MG63 (cell line): ENCODE measurements at regions not wholly inside any gene's neighbourhood (a gene's known extent, or its start where the extent isn't known, plus 50 kb on each side); places are given as distances from the start of the nearest gene placed in this dataset.
"Not testable (repeated sequence)": the region's sequence is repeated elsewhere in the genome, so short reads cannot be mapped to it uniquely, and the experiment has no call there.

Source experiments
- DNase-seq: peaks from one replicate; pipeline ENCODE4 v3.0.0-alpha.2; 2020
- H3K27me3 ChIP-seq: fragments of 250-450 bp; sonication (Bioruptor Pico); 2 replicates; pipeline ENCODE4 v1.5.1; 2020; ENCODE audit warnings: mild to moderate bottlenecking, moderate library complexity
- H3K36me3 ChIP-seq: fragments of 250-450 bp; sonication (Bioruptor Pico); 2 replicates; pipeline ENCODE4 v1.5.1; 2020; ENCODE audit warnings: mild to moderate bottlenecking, moderate library complexity
- H3K4me3 ChIP-seq: fragments of 250-450 bp; sonication (Bioruptor Pico); 2 replicates; pipeline ENCODE4 v1.5.1; 2020; ENCODE audit warnings: mild to moderate bottlenecking, moderate library complexity
- H3K9me3 ChIP-seq: fragments of 250-450 bp; sonication (Bioruptor Pico); 2 replicates; pipeline ENCODE4 v1.5.1; 2020; ENCODE audit warnings: mild to moderate bottlenecking, moderate library complexity

GRCh38 chr7:113232885-113233284 is 114.5 kb upstream of the SMIM30 start:
- no peaks in the 10 kb centered on the region for H3K27me3 ChIP-seq
- no peaks in the 10 kb centered on the region for H3K36me3 ChIP-seq
- no peaks in the 10 kb centered on the region for H3K9me3 ChIP-seq
- DNase-seq = no peak
- no peak overlapping the region for H3K4me3 ChIP-seq

- Histone ChIP-seq H3K9me3 (no peaks in the 10 kb centered on the region), H3K4me3 (no peak overlapping the region), H3K36me3 (no peaks in the 10 kb centered on the region), H3K27me3 (no peaks in the 10 kb centered on the region)
- DNase-seq = no peak
Observed at GRCh38 chr7:113230691-113231090, 112.3 kb upstream of the SMIM30 start.

GRCh38 chr7:113217314-113217713 is 99.0 kb upstream of the SMIM30 start:
- no peaks in the 10 kb centered on the region for H3K9me3 ChIP-seq

GRCh38 chr7:113216038-113216437 is 97.7 kb upstream of the SMIM30 start:
- no peak for DNase-seq
- no peaks in the 10 kb centered on the region for H3K36me3 ChIP-seq
- H3K27me3 ChIP-seq = no peaks in the 10 kb centered on the region
- H3K4me3 ChIP-seq = no peak overlapping the region
- peaks cover under 1% of the 10 kb centered on the region; the same call in 1 of the 2 replicates for H3K9me3 ChIP-seq

More at GRCh38 chr7:113217314-113217713, 99.0 kb upstream of the SMIM30 start:
- Histone ChIP-seq H3K27me3 (no peaks in the 10 kb centered on the region), H3K36me3 (no peaks in the 10 kb centered on the region), H3K4me3 (no peak overlapping the region)
- DNase-seq = no peak

- H3K36me3 ChIP-seq = no peaks in the 10 kb centered on the region
- H3K27me3 ChIP-seq = no peaks in the 10 kb centered on the region
- no peak overlapping the region for H3K4me3 ChIP-seq
- H3K9me3 ChIP-seq = peaks cover 5% of the 10 kb centered on the region
- DNase-seq = peak; percentile 3
Observed at GRCh38 chr7:113209449-113210203, 91.3 kb upstream of the SMIM30 start.

- H3K27me3 ChIP-seq = no peaks in the 10 kb centered on the region
- DNase-seq = no peak
- peaks cover 5% of the 10 kb centered on the region for H3K9me3 ChIP-seq
- no peaks in the 10 kb centered on the region for H3K36me3 ChIP-seq
- no peak overlapping the region for H3K4me3 ChIP-seq
Observed at GRCh38 chr7:113207931-113208330, 89.6 kb upstream of the SMIM30 start.

GRCh38 chr7:113207441-113207840 is 89.1 kb upstream of the SMIM30 start:
- Histone ChIP-seq H3K27me3 (no peaks in the 10 kb centered on the region), H3K9me3 (peaks cover 5% of the 10 kb centered on the region), H3K36me3 (no peaks in the 10 kb centered on the region), H3K4me3 (no peak overlapping the region)
- DNase-seq = no peak

GRCh38 chr7:113204415-113204814 is 86.1 kb upstream of the SMIM30 start:
- Histone ChIP-seq H3K4me3 (no peak overlapping the region), H3K27me3 (no peaks in the 10 kb centered on the region), H3K9me3 (no peaks in the 10 kb centered on the region; the same call in 1 of the 2 replicates), H3K36me3 (no peaks in the 10 kb centered on the region)
- no peak for DNase-seq

- Histone ChIP-seq H3K27me3 (no peaks in the 10 kb centered on the region), H3K36me3 (no peaks in the 10 kb centered on the region), H3K9me3 (no peaks in the 10 kb centered on the region; the same call in 1 of the 2 replicates), H3K4me3 (no peak overlapping the region)
- DNase-seq = no peak
Observed at GRCh38 chr7:113202284-113202683, 83.9 kb upstream of the SMIM30 start.

- no peak for DNase-seq
- no peak overlapping the region for H3K4me3 ChIP-seq
- H3K36me3 ChIP-seq = no peaks in the 10 kb centered on the region
- H3K9me3 ChIP-seq = no peaks in the 10 kb centered on the region; the same call in 1 of the 2 replicates
- no peaks in the 10 kb centered on the region for H3K27me3 ChIP-seq
Observed at GRCh38 chr7:113200281-113200680, 81.9 kb upstream of the SMIM30 start.

- Histone ChIP-seq H3K36me3 (no peaks in the 10 kb centered on the region), H3K27me3 (no peaks in the 10 kb centered on the region), H3K9me3 (no peaks in the 10 kb centered on the region; the same call in 1 of the 2 replicates), H3K4me3 (no peak overlapping the region)
- peak; percentile 23 for DNase-seq
Observed at GRCh38 chr7:113199841-113200240, 81.5 kb upstream of the SMIM30 start.

- no peak overlapping the region for H3K4me3 ChIP-seq
- no peaks in the 10 kb centered on the region; the same call in none of the 2 replicates for H3K9me3 ChIP-seq
Observed at GRCh38 chr7:113199136-113199535, 80.8 kb upstream of the SMIM30 start.

GRCh38 chr7:113198226-113198625 is 79.9 kb upstream of the SMIM30 start:
- no peak overlapping the region for H3K4me3 ChIP-seq
- DNase-seq = no peak
- H3K9me3 ChIP-seq = no peaks in the 10 kb centered on the region; the same call in none of the 2 replicates
- no peaks in the 10 kb centered on the region for H3K27me3 ChIP-seq
- no peaks in the 10 kb centered on the region for H3K36me3 ChIP-seq

More at GRCh38 chr7:113199136-113199535, 80.8 kb upstream of the SMIM30 start:
- H3K27me3 ChIP-seq = no peaks in the 10 kb centered on the region
- no peak for DNase-seq
- H3K36me3 ChIP-seq = no peaks in the 10 kb centered on the region

GRCh38 chr7:113197274-113197673 is 78.9 kb upstream of the SMIM30 start:
- H3K27me3 ChIP-seq = no peaks in the 10 kb centered on the region
- peak; percentile 18 for DNase-seq
- H3K4me3 ChIP-seq = no peak overlapping the region
- no peaks in the 10 kb centered on the region for H3K36me3 ChIP-seq
- H3K9me3 ChIP-seq = no peaks in the 10 kb centered on the region; the same call in none of the 2 replicates

GRCh38 chr7:113188396-113188795 is 70.0 kb upstream of the SMIM30 start:
- H3K9me3 ChIP-seq = no peaks in the 10 kb centered on the region
- no peak for DNase-seq
- no peak overlapping the region for H3K4me3 ChIP-seq
- H3K36me3 ChIP-seq = no peaks in the 10 kb centered on the region
- H3K27me3 ChIP-seq = no peaks in the 10 kb centered on the region

GRCh38 chr7:113179313-113179712 is 61.0 kb upstream of the SMIM30 start:
- Histone ChIP-seq H3K36me3 (no peaks in the 10 kb centered on the region), H3K9me3 (no peaks in the 10 kb centered on the region), H3K4me3 (no peak overlapping the region), H3K27me3 (no peaks in the 10 kb centered on the region)
- DNase-seq = no peak

- Histone ChIP-seq H3K4me3 (no peak overlapping the region), H3K36me3 (no peaks in the 10 kb centered on the region), H3K27me3 (no peaks in the 10 kb centered on the region), H3K9me3 (no peaks in the 10 kb centered on the region)
- DNase-seq = no peak
Observed at GRCh38 chr7:113176836-113177235, 58.5 kb upstream of the SMIM30 start.

- not testable (repeated sequence) for H3K27me3 ChIP-seq, H3K9me3 ChIP-seq, DNase-seq, H3K36me3 ChIP-seq, H3K4me3 ChIP-seq
Observed at GRCh38 chr7:113176180-113176579, 57.8 kb upstream of the SMIM30 start.
